HG02938 (cell line): ENCODE measurements at regions not wholly inside any gene's neighbourhood (a gene's known extent, or its start where the extent isn't known, plus 50 kb on each side); places are given as distances from the start of the nearest gene placed in this dataset.

Source experiments
- ATAC-seq: cut with Tn5 transposase; IDR thresholded peaks from one replicate; pipeline ENCODE4 v1.9.1; 2021; ENCODE audit warnings: mild to moderate bottlenecking, moderate library complexity; ENCODE audit not compliant: unreplicated experiment

DNA sequence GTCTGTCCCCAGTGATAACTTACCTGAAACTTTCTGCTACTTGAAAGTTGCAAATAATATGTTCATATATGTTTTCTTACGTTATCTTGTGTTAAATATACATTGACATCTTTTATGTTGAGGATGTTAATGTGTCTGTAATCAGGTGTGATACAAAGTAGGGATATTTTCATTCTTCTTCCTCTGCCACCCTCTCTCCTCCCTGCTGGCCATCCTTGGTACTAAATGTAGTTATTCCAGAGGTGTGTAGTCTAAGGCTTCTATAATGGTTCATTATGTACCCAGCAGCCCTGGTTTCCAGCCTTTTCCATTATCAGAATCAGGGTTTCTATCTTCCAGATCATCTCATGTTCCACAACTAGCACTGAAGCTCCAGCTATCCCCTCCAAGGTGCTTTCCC lies 606.7 kb upstream of the KLHL1 start:
- no peak for ATAC-seq

DNA sequence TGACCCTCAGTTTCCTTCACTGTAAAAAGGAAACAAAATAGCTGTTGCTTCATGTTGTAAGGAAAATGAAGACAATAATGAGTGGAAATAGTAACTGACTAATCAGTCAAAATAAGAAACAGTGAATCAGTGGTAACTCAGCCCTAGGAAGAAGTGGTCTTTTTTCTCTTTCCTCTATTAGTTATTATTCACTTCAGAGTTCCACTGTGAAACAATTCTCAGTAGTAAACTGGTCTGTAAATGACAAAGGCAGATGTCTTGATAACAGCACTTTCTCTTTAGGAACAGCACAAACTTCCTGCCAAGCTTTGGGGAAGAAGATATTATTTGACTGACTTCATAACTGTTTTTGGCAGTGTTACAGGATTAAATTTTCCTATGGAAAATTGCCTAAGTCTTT lies 600.5 kb upstream of the KLHL1 start:
- no peak for ATAC-seq

DNA sequence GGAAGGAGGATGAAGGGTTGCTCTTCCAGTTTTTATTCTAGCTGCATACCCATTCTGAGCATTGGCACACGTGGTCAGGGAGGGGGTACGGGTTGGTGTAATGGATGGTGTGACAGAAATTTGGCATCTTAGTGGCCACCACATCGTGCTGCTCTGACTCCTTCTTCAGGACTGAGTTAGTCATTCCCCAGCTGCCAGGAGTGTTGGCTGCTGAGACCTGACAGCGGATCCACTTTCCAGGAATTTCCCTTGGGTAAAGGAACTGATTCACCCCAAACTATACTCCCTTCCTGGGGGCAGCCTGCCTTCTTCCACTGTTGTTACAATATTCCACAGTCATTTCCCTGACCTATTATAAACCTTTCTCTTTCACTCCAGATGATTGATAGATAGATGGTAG lies 595.5 kb upstream of the KLHL1 start:
- no peak for ATAC-seq

GRCh38 chr13:70694996-70695715 lies 586.9 kb upstream of the KLHL1 start:
- ATAC-seq = no peak

GRCh38 chr13:70668983-70669382 lies 560.7 kb upstream of the KLHL1 start:
- no peak for ATAC-seq

DNA sequence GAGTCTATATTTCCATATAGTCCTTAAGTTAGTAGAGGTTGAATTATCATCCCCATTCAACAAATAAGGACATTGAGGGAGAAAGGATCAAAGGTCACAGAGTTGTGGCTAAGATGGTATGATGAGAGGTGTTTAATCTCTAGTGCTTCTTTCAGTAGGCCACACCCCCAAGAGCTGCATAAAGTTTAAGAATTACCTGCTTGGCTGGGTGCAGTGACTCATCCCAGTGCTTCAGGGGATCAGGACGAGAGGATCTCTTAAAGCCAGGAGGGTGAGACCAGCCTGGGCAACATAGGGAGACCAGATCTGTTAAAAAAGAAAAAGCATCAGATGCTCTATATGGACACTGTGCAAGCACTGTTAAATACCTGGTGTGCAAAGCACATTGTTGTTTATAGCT lies 560.0 kb upstream of the KLHL1 start:
- ATAC-seq = no peak

- no peak for ATAC-seq
Observed at GRCh38 chr13:70666883-70667556, 558.8 kb upstream of the KLHL1 start.

- ATAC-seq = no peak
Observed at GRCh38 chr13:70662231-70662940, 554.1 kb upstream of the KLHL1 start.

DNA sequence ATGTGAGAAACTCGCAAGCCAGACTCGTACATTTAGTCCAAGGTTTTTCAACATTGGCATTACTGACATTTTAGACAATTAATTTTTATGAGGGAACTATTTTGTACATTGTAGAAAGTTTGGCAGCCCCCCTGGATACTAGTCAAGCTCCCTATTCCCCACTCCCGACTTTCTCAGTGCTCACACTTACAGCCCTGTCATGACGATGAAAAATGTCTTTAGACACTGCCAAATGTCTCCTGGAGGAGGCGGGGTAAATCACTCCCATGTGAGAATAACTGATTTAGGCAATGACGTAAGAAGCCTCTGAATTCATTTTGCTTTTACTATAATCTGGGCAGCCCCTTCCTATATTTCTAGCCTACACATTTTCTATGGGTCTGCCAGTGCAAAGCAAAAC lies 535.8 kb upstream of the KLHL1 start:
- ATAC-seq = no peak

DNA sequence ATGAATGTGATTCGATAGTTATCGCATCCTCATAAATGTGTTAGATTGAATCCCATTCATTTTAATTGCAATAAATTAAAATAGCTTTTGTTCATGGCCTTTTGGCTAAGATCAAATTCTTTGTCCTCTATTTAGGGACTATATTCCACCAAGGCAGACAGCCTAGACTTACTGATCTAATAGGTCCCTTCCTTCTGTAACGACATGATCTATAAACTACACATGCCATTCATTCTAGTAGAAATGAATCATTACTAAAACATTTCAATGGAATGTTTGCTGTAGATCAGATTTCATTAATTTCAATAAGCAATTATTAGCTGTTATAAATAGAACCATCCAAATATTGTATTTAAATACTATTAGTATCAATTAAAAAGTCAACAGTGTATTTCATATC lies 526.6 kb upstream of the KLHL1 start:
- no peak for ATAC-seq

DNA sequence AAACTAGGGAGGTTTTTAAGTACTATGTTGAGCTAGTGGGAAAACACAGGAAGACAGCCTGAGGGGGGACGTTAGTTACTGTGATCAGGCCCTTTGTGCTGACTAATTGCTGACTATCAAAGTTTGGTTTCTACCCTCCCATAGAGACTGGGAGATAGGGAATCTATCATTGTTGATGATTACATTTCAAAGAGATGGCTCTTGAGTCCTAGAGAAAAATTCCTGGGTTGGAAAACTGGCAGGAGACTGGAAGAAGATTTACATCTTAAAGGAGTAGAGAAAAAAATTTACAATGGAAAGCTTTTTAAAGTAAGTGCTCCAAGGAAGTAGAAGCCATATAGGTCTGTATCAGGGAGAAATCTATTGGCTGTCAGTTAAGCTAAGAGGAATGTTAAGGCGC lies 522.0 kb upstream of the KLHL1 start:
- ATAC-seq = no peak

- no peak for ATAC-seq
Observed at GRCh38 chr13:70623239-70623638, 515.0 kb upstream of the KLHL1 start.

GRCh38 chr13:70622796-70623195 lies 514.5 kb upstream of the KLHL1 start:
- ATAC-seq = no peak

DNA sequence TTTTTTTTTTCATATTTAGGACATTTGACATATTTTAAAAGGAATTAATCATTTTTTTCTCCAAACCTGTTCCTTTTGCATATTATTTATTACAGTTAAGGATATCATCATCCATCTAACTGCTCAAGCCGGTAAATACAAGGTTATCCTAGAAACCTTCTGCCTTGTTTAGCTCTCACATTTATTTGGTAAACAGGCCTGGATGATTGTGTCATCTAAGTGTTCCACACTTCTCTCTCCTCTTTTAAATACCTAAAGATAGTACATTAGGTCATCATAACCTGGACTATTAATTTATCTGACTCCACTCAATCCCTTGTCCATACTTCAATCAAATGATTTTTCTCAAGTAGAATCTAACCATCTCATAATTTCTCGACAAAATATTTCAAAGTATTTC lies 511.7 kb upstream of the KLHL1 start:
- ATAC-seq = no peak

- ATAC-seq = no peak
Observed at GRCh38 chr13:70616847-70617246, 508.6 kb upstream of the KLHL1 start.

DNA sequence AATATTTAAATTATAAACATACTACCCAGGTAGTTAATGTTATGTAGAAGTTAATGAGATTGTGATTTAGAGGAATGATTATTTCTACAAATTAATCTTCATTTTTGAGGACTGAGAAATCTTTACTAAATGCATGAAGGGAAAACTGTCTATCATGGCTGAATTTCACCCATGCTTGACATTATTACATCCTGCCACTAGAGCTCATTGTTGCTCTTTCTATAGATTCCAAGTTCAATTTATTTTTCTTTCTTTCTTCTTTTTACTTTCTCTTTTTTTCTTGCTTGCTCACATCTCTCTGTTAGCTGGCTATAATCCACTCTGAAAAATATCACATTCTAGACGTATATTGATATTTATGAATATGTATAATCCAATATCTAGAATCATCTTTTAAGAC lies 505.0 kb upstream of the KLHL1 start:
- no peak for ATAC-seq

GRCh38 chr13:70612881-70613280 lies 504.6 kb upstream of the KLHL1 start:
- ATAC-seq = no peak

DNA sequence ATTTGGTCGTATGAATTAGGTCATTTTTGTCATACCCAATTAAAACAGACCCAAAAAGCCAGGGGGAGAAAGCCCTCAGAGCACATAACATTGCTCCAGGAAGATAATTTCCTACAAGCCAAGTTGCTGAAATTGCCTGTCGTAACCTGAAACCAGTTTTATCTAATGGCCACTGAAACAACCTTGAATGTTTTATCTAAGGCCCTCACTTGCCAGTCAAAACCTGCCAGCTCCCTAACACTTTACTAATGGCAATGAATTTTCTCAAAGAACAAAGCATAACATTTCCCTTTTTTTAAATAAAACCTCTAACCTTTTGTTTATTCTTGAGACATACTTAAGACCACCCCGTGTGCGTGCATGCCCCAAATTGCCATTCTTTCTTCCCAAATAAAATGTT lies 496.2 kb upstream of the KLHL1 start:
- no peak for ATAC-seq

DNA sequence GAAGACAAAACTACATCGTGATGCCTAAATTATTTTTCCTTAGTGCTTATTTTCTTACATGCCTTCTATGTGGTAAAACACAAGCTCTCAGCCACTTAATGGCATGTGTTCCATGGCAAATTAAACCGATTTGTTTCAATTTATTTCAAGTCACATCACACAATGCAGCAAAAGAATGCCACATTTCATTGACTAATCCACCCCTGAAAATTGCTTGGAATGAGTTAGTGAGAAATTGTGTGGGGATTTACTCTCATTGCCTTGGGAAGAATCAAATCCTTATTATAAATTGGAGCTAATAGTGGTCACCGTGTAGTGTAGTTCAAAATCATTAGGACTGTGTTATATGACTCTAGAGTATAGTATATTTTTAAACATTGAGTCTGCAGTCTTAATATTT lies 485.5 kb upstream of the KLHL1 start:
- ATAC-seq = no peak

GRCh38 chr13:70585109-70585508 lies 476.9 kb upstream of the KLHL1 start:
- no peak for ATAC-seq

- no peak for ATAC-seq
Observed at GRCh38 chr13:70580825-70581224, 472.6 kb upstream of the KLHL1 start.

- ATAC-seq = no peak
Observed at GRCh38 chr13:70579941-70580340, 471.7 kb upstream of the KLHL1 start.
